ENCODE measurements at regions not wholly inside any gene's neighbourhood (a gene's known extent, or its start where the extent isn't known, plus 50 kb on each side); places are given as distances from the start of the nearest gene placed in this dataset.

- no peak for TF ChIP-seq CTCF (IDR thresholded peaks at IDR 0.05; ENCODE audit: control extremely low read depth, extremely low read depth)
- H3K9me3 ChIP-seq (ENCODE audit: control insufficient read depth in 4 of 4, insufficient read depth in 3 of 4, low read length in 3 of 4): no peaks in the 10 kb centered on the region
- H3K27me3 ChIP-seq (ENCODE audit: control insufficient read depth in 3 of 3, insufficient read depth in 3 of 3, low read length in 2 of 3): no peaks in the 10 kb centered on the region
- H3K9ac ChIP-seq (ENCODE audit: insufficient read depth in 1 of 2, low read length in 2 of 2): no peak overlapping the region
- H3K27ac ChIP-seq (ENCODE audit: low read depth in 1 of 2, low read length in 1 of 2): no peak overlapping the region
- WGBS, 2 donors: 86 to 87% methylated on average over 6 of the region's 6 CpGs
- no peak for ATAC-seq (ENCODE audit: insufficient read depth, low FRiP score)
- H3K4me1 ChIP-seq (ENCODE audit: control insufficient read depth in 5 of 5, insufficient read depth in 5 of 5, low read length in 5 of 5): peaks cover 0 to 10% (median 2%) of the 10 kb centered on the region in 5 donors
- no peaks in the 10 kb centered on the region for H3K36me3 ChIP-seq (ENCODE audit: control insufficient read depth in 4 of 4, insufficient read depth in 4 of 4, low read length in 4 of 4)
- DNase-seq: no peak
- no peak overlapping the region for H3K4me3 ChIP-seq
Observed at GRCh38 chr9:13487936-13488335, 208.4 kb upstream of the MPDZ start.

GRCh38 chr9:13487498-13487897 is 208.0 kb upstream of the MPDZ start:
- Histone ChIP-seq H3K4me1 (ENCODE audit: control insufficient read depth in 5 of 5, insufficient read depth in 5 of 5, low read length in 5 of 5) (peaks cover 0 to 10% (median 2%) of the 10 kb centered on the region in 5 donors), H3K9me3 (ENCODE audit: control insufficient read depth in 4 of 4, insufficient read depth in 3 of 4, low read length in 3 of 4) (no peaks in the 10 kb centered on the region), H3K27ac (ENCODE audit: low read depth in 1 of 2, low read length in 1 of 2) (no peak overlapping the region), H3K27me3 (ENCODE audit: control insufficient read depth in 3 of 3, insufficient read depth in 3 of 3, low read length in 2 of 3) (no peaks in the 10 kb centered on the region), H3K4me3 (no peak overlapping the region), H3K9ac (ENCODE audit: insufficient read depth in 1 of 2, low read length in 2 of 2) (no peak overlapping the region), H3K36me3 (ENCODE audit: control insufficient read depth in 4 of 4, insufficient read depth in 4 of 4, low read length in 4 of 4) (no peaks in the 10 kb centered on the region)
- ATAC-seq (ENCODE audit: insufficient read depth, low FRiP score) (no peak), DNase-seq (no peak)
- TF ChIP-seq CTCF (IDR thresholded peaks at IDR 0.05; ENCODE audit: control extremely low read depth, extremely low read depth): no peak
- 67 to 68% methylated on average over 2 of the region's 2 CpGs for WGBS, 2 donors

GRCh38 chr9:13487071-13487470 is 207.6 kb upstream of the MPDZ start:
- H3K4me1 ChIP-seq (ENCODE audit: control insufficient read depth in 5 of 5, insufficient read depth in 5 of 5, low read length in 5 of 5): peaks cover 0 to 10% (median under 1%) of the 10 kb centered on the region in 5 donors
- no peak overlapping the region for H3K9ac ChIP-seq (ENCODE audit: insufficient read depth in 1 of 2, low read length in 2 of 2)
- TF ChIP-seq CTCF (IDR thresholded peaks at IDR 0.05; ENCODE audit: control extremely low read depth, extremely low read depth): no peak
- no peaks in the 10 kb centered on the region for H3K36me3 ChIP-seq (ENCODE audit: control insufficient read depth in 4 of 4, insufficient read depth in 4 of 4, low read length in 4 of 4)
- DNase-seq (no peak), ATAC-seq (ENCODE audit: insufficient read depth, low FRiP score) (no peak)
- no peak overlapping the region for H3K27ac ChIP-seq (ENCODE audit: low read depth in 1 of 2, low read length in 1 of 2)
- WGBS, 2 donors: 88 to 92% methylated on average over 5 of the region's 5 CpGs
- H3K4me3 ChIP-seq: no peak overlapping the region
- no peaks in the 10 kb centered on the region for H3K27me3 ChIP-seq (ENCODE audit: control insufficient read depth in 3 of 3, insufficient read depth in 3 of 3, low read length in 2 of 3)
- H3K9me3 ChIP-seq (ENCODE audit: control insufficient read depth in 4 of 4, insufficient read depth in 3 of 4, low read length in 3 of 4): no peaks in the 10 kb centered on the region

GRCh38 chr9:13485068-13485596 is 205.6 kb upstream of the MPDZ start:
- peak overlapping the region in 1 of 2 donors; percentile 83 for H3K27ac ChIP-seq (ENCODE audit: low read depth in 1 of 2, low read length in 1 of 2)
- ATAC-seq (ENCODE audit: insufficient read depth, low FRiP score): peak; percentile 65
- H3K4me3 ChIP-seq: no peak overlapping the region
- peak; percentile 37 to 84 (median 72) for DNase-seq
- TF ChIP-seq CTCF (IDR thresholded peaks at IDR 0.05; ENCODE audit: control extremely low read depth, extremely low read depth): no peak
- no peaks in the 10 kb centered on the region for H3K36me3 ChIP-seq (ENCODE audit: control insufficient read depth in 4 of 4, insufficient read depth in 4 of 4, low read length in 4 of 4)
- no peaks in the 10 kb centered on the region for H3K27me3 ChIP-seq (ENCODE audit: control insufficient read depth in 3 of 3, insufficient read depth in 3 of 3, low read length in 2 of 3)
- H3K9ac ChIP-seq (ENCODE audit: insufficient read depth in 1 of 2, low read length in 2 of 2): no peak overlapping the region
- H3K9me3 ChIP-seq (ENCODE audit: control insufficient read depth in 4 of 4, insufficient read depth in 3 of 4, low read length in 3 of 4): no peaks in the 10 kb centered on the region
- H3K4me1 ChIP-seq (ENCODE audit: control insufficient read depth in 5 of 5, insufficient read depth in 5 of 5, low read length in 5 of 5): peaks cover 0 to 10% (median 0%) of the 10 kb centered on the region in 5 donors
- 59 to 84% methylated on average over 3 of the region's 3 CpGs for WGBS, 2 donors
